WTC11 (cell line): ENCODE measurements at regions not wholly inside any gene's neighbourhood (a gene's known extent, or its start where the extent isn't known, plus 50 kb on each side); places are given as distances from the start of the nearest gene placed in this dataset.

Experiments
- ATAC-seq: fragments of 200-7000 bp; cut with Tn5 transposase; 2 replicates; pipeline ENCODE4 v1.10.0; 2021; ENCODE audit warnings: mild to moderate bottlenecking, moderate library complexity
- CTCF ChIA-PET: fragments of 300-600 bp; sonication (Branson Sonifier 250); formaldehyde crosslinking; loops from one replicate; lab custom pipeline; 2021; ENCODE audit warnings: antibody characterized with exemption; lab: Charles Lee
- POLR2A ChIA-PET: fragments of 350-600 bp; sonication (Branson Sonifier 250); formaldehyde crosslinking; loops from one replicate; lab custom pipeline; 2021; ENCODE audit warnings: antibody characterized with exemption; lab: Charles Lee
- DNase-seq: peaks from one replicate; pipeline ENCODE4 v3.0.0; 2021; ENCODE audit warnings: low spot score
- H3K27ac Mint-ChIP-seq: 2 replicates; pipeline ENCODE4 v1.8.0; 2021; ENCODE audit warnings: mixed read lengths
- H3K27me3 Mint-ChIP-seq: 2 replicates; pipeline ENCODE4 v1.8.0; 2021; ENCODE audit warnings: low read depth, mild to moderate bottlenecking, moderate library complexity, mixed read lengths
- H3K36me3 Mint-ChIP-seq: 2 replicates; pipeline ENCODE4 v1.8.0; 2021; ENCODE audit warnings: mixed read lengths
- H3K4me1 Mint-ChIP-seq: 2 replicates; pipeline ENCODE4 v1.8.0; 2022; ENCODE audit warnings: mixed read lengths
- H3K4me3 Mint-ChIP-seq: 2 replicates; pipeline ENCODE4 v1.8.0; 2021; ENCODE audit warnings: mild to moderate bottlenecking, moderate library complexity, mixed read lengths
- H3K9me3 Mint-ChIP-seq: 2 replicates; pipeline ENCODE4 v1.8.0; 2021; ENCODE audit warnings: mixed read lengths
- AFF4 ChIP-seq: sonication (generic); formaldehyde crosslinking; IDR thresholded peaks from 2 replicates; pipeline ENCODE4 v1.8.1; 2023; ENCODE audit warnings: mild to moderate bottlenecking, missing genetic modification reagents, borderline replicate concordance
- ATF1 ChIP-seq: sonication (generic); formaldehyde crosslinking; IDR thresholded peaks from 2 replicates; pipeline ENCODE4 v1.8.1; 2023; ENCODE audit warnings: mild to moderate bottlenecking, moderate library complexity, missing genetic modification reagents
- CBFB ChIP-seq: sonication (generic); formaldehyde crosslinking; IDR thresholded peaks from 2 replicates; pipeline ENCODE4 v1.8.1; 2022; ENCODE audit warnings: mild to moderate bottlenecking, low read depth, missing genetic modification reagents
- EMX1 ChIP-seq: fragments of 250-450 bp; sonication (Bioruptor Pico); IDR thresholded peaks from 2 replicates; pipeline ENCODE4 v1.8.0; 2021; ENCODE audit warnings: mild to moderate bottlenecking
- FOXK1 ChIP-seq: sonication (generic); formaldehyde crosslinking; IDR thresholded peaks from 2 replicates; pipeline ENCODE4 v1.8.0; 2022; ENCODE audit warnings: mild to moderate bottlenecking, moderate library complexity, missing genetic modification reagents
- GABPB1 ChIP-seq: sonication (generic); formaldehyde crosslinking; IDR thresholded peaks from 2 replicates; pipeline ENCODE4 v1.8.1; 2023; ENCODE audit warnings: mild to moderate bottlenecking, missing genetic modification reagents
- GTF2I ChIP-seq: fragments of 250-450 bp; sonication (Bioruptor Pico); conservative IDR thresholded peaks from 2 replicates; pipeline ENCODE4 v1.4.0; 2021; ENCODE audit warnings: mild to moderate bottlenecking
- IRF1 ChIP-seq: sonication (generic); formaldehyde crosslinking; IDR thresholded peaks from 2 replicates; pipeline ENCODE4 v1.8.0; 2023; ENCODE audit warnings: missing genetic modification reagents
- NFATC4 ChIP-seq: fragments of 250-450 bp; sonication (Bioruptor Pico); IDR thresholded peaks from 2 replicates; pipeline ENCODE4 v1.9.0; 2021; ENCODE audit warnings: mild to moderate bottlenecking
- NR1H2 ChIP-seq: sonication (generic); formaldehyde crosslinking; IDR thresholded peaks from 2 replicates; pipeline ENCODE4 v1.9.0; 2021; ENCODE audit warnings: mild to moderate bottlenecking, moderate library complexity, missing genetic modification reagents
- NR3C1 ChIP-seq: sonication (generic); formaldehyde crosslinking; conservative IDR thresholded peaks from 2 replicates; pipeline ENCODE4 v1.8.1; 2023; ENCODE audit warnings: low read depth, mild to moderate bottlenecking, missing genetic modification reagents
- OVOL2 ChIP-seq: fragments of 250-450 bp; sonication (Bioruptor Pico); IDR thresholded peaks from 2 replicates; pipeline ENCODE4 v1.9.0; 2021; ENCODE audit warnings: mild to moderate bottlenecking, borderline replicate concordance
- RELA ChIP-seq: sonication (generic); formaldehyde crosslinking; IDR thresholded peaks from 2 replicates; pipeline ENCODE4 v1.8.1; 2022; ENCODE audit warnings: missing genetic modification reagents, mild to moderate bottlenecking, borderline replicate concordance
- SMAD3 ChIP-seq: sonication (generic); formaldehyde crosslinking; IDR thresholded peaks from 2 replicates; pipeline ENCODE4 v1.8.0; 2022; ENCODE audit warnings: missing genetic modification reagents, mild to moderate bottlenecking, borderline replicate concordance
- SOX15 ChIP-seq: fragments of 250-450 bp; sonication (Bioruptor Pico); IDR thresholded peaks from 2 replicates; pipeline ENCODE4 v1.9.0; 2021; ENCODE audit warnings: mild to moderate bottlenecking
- SP1 ChIP-seq: sonication (generic); formaldehyde crosslinking; conservative IDR thresholded peaks from 2 replicates; pipeline ENCODE4 v1.8.1; 2022; ENCODE audit warnings: missing genetic modification reagents
- TP53 ChIP-seq: sonication (generic); formaldehyde crosslinking; IDR thresholded peaks from 2 replicates; pipeline ENCODE4 v1.8.1; 2023; ENCODE audit warnings: mild to moderate bottlenecking, missing genetic modification reagents
- ZMAT4 ChIP-seq: fragments of 250-450 bp; sonication (Bioruptor Pico); IDR thresholded peaks from 2 replicates; pipeline ENCODE4 v1.9.0; 2021; ENCODE audit warnings: mild to moderate bottlenecking
- ZNF232 ChIP-seq: sonication (generic); formaldehyde crosslinking; IDR thresholded peaks from 2 replicates; pipeline ENCODE4 v1.8.0; 2022; ENCODE audit warnings: mild to moderate bottlenecking, missing genetic modification reagents
- ZNF317 ChIP-seq: sonication (generic); formaldehyde crosslinking; IDR thresholded peaks from 2 replicates; pipeline ENCODE4 v1.8.1; 2023; ENCODE audit warnings: low read depth, mild to moderate bottlenecking, moderate library complexity, missing genetic modification reagents, borderline replicate concordance
- TF ChIP-seq, protein P1 (sequence below): sonication (generic); formaldehyde crosslinking; IDR thresholded peaks from 2 replicates; pipeline ENCODE4 v1.8.1; 2022; ENCODE audit warnings: low read depth, mild to moderate bottlenecking, moderate library complexity, missing genetic modification reagents, borderline replicate concordance
- TF ChIP-seq, protein P2 (sequence below): sonication (generic); formaldehyde crosslinking; IDR thresholded peaks from 2 replicates; pipeline ENCODE4 v1.8.1; 2023; ENCODE audit warnings: mild to moderate bottlenecking, missing genetic modification reagents
- TF ChIP-seq, protein P3 (sequence below): sonication (generic); formaldehyde crosslinking; IDR thresholded peaks from 2 replicates; pipeline ENCODE4 v1.8.1; 2023; ENCODE audit warnings: mild to moderate bottlenecking, missing genetic modification reagents
- TF ChIP-seq, protein P4 (sequence below): sonication (generic); formaldehyde crosslinking; IDR thresholded peaks from 2 replicates; pipeline ENCODE4 v1.8.0; 2023; ENCODE audit warnings: missing genetic modification reagents, mild to moderate bottlenecking, borderline replicate concordance

DNA sequence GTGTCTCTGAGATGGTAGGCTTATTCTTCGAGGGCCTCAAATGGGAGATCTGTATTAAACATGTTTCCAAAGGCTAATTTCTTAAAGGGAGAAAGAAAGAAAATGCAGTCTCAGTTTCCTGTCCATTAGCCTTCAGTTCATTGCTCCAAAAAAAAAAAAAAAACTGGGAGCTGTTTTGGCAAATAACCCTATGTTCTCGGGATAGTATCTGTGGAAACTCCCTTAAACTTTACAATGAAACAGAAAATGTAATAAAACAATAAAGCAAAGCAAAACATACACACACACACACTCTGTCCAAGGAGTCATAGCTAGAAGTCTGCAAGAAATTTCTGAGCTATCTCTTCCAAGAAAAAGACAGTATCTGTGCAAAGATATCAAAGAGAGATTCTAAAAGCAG is 172.5 kb upstream of the CELF2 start (continued):
- TF ChIP-seq AFF4 (CRISPR knock-in tag): no peak
- no peak for TF ChIP-seq SMAD3 (CRISPR knock-in tag)
- TF ChIP-seq, protein P1, sequence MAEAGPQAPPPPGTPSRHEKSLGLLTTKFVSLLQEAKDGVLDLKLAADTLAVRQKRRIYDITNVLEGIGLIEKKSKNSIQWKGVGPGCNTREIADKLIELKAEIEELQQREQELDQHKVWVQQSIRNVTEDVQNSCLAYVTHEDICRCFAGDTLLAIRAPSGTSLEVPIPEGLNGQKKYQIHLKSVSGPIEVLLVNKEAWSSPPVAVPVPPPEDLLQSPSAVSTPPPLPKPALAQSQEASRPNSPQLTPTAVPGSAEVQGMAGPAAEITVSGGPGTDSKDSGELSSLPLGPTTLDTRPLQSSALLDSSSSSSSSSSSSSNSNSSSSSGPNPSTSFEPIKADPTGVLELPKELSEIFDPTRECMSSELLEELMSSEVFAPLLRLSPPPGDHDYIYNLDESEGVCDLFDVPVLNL (CRISPR knock-in tag): no peak
- TF ChIP-seq EMX1: no peak
- no peak for TF ChIP-seq ATF1 (CRISPR knock-in tag)
- TF ChIP-seq TP53: no peak
- no peak for TF ChIP-seq OVOL2 (CRISPR knock-in tag)
- no peak for TF ChIP-seq SOX15
- TF ChIP-seq, protein P2, sequence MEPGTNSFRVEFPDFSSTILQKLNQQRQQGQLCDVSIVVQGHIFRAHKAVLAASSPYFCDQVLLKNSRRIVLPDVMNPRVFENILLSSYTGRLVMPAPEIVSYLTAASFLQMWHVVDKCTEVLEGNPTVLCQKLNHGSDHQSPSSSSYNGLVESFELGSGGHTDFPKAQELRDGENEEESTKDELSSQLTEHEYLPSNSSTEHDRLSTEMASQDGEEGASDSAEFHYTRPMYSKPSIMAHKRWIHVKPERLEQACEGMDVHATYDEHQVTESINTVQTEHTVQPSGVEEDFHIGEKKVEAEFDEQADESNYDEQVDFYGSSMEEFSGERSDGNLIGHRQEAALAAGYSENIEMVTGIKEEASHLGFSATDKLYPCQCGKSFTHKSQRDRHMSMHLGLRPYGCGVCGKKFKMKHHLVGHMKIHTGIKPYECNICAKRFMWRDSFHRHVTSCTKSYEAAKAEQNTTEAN: no peak
- TF ChIP-seq, protein P3, sequence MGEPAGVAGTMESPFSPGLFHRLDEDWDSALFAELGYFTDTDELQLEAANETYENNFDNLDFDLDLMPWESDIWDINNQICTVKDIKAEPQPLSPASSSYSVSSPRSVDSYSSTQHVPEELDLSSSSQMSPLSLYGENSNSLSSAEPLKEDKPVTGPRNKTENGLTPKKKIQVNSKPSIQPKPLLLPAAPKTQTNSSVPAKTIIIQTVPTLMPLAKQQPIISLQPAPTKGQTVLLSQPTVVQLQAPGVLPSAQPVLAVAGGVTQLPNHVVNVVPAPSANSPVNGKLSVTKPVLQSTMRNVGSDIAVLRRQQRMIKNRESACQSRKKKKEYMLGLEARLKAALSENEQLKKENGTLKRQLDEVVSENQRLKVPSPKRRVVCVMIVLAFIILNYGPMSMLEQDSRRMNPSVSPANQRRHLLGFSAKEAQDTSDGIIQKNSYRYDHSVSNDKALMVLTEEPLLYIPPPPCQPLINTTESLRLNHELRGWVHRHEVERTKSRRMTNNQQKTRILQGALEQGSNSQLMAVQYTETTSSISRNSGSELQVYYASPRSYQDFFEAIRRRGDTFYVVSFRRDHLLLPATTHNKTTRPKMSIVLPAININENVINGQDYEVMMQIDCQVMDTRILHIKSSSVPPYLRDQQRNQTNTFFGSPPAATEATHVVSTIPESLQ (CRISPR knock-in tag): no peak
- TF ChIP-seq, protein P4, sequence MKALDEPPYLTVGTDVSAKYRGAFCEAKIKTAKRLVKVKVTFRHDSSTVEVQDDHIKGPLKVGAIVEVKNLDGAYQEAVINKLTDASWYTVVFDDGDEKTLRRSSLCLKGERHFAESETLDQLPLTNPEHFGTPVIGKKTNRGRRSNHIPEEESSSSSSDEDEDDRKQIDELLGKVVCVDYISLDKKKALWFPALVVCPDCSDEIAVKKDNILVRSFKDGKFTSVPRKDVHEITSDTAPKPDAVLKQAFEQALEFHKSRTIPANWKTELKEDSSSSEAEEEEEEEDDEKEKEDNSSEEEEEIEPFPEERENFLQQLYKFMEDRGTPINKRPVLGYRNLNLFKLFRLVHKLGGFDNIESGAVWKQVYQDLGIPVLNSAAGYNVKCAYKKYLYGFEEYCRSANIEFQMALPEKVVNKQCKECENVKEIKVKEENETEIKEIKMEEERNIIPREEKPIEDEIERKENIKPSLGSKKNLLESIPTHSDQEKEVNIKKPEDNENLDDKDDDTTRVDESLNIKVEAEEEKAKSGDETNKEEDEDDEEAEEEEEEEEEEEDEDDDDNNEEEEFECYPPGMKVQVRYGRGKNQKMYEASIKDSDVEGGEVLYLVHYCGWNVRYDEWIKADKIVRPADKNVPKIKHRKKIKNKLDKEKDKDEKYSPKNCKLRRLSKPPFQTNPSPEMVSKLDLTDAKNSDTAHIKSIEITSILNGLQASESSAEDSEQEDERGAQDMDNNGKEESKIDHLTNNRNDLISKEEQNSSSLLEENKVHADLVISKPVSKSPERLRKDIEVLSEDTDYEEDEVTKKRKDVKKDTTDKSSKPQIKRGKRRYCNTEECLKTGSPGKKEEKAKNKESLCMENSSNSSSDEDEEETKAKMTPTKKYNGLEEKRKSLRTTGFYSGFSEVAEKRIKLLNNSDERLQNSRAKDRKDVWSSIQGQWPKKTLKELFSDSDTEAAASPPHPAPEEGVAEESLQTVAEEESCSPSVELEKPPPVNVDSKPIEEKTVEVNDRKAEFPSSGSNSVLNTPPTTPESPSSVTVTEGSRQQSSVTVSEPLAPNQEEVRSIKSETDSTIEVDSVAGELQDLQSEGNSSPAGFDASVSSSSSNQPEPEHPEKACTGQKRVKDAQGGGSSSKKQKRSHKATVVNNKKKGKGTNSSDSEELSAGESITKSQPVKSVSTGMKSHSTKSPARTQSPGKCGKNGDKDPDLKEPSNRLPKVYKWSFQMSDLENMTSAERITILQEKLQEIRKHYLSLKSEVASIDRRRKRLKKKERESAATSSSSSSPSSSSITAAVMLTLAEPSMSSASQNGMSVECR (CRISPR knock-in tag): no peak
- TF ChIP-seq RELA (CRISPR knock-in tag): no peak

DNA sequence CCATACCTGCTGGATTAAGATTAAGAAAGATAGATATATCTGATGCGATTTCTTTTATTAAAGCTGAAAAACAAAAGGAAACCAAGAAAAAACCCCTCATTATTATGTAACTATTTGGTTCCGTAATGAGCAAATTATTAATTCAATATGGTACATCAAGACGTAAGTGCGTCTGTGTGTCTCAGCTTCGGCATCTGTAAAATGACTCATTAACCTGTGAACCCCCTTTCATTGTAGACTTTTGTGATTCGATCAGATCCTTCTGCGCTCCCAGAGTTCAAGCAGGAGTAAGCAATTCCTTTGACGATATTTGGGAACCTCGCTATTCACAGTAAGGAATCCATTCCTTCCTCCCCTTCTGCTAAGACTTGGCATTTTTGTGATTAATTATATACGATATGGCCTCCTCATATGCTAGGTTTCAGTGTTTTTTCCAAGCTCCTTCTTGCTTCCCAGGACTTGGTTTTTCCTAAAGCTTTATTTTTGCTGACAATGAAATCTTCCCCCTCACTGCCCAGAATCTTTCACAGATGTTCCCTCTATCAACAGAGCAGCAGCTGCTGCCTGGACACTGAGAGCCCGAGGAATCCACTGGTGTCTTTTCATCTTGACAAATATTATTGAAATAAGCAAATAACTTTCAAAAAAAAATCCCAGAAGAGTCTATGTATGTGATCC is 171.7 kb upstream of the CELF2 start:
- DNase-seq (no peak), ATAC-seq (no peak)
- CTCF ChIA-PET: no interaction called here
- Mint-ChIP-seq H3K9me3 (peaks cover 12% of the 10 kb centered on the region), H3K36me3 (peaks cover under 1% of the 10 kb centered on the region; the same call in 1 of the 2 replicates), H3K27ac (no peak overlapping the region), H3K4me1 (peaks cover 4% of the 10 kb centered on the region; the same call in 1 of the 2 replicates), H3K27me3 (no peaks in the 10 kb centered on the region), H3K4me3 (no peak overlapping the region)
- POLR2A ChIA-PET: no interaction called here
- no peak for TF ChIP-seq IRF1
- TF ChIP-seq ZNF232: no peak
- no peak for TF ChIP-seq NR1H2
- no peak for TF ChIP-seq CBFB (CRISPR knock-in tag)
- TF ChIP-seq GABPB1 (CRISPR knock-in tag): no peak
- no peak for TF ChIP-seq ZNF317 (CRISPR knock-in tag)
- no peak for TF ChIP-seq SP1 (CRISPR knock-in tag)
- no peak for TF ChIP-seq EMX1
- no peak for TF ChIP-seq FOXK1 (CRISPR knock-in tag)
- TF ChIP-seq GTF2I (CRISPR knock-in tag): no peak
- no peak for TF ChIP-seq ZMAT4 (CRISPR knock-in tag)
- no peak for TF ChIP-seq NR3C1
- TF ChIP-seq NFATC4: no peak
